AG09309 (cell line): ENCODE measurements at regions not wholly inside any gene's neighbourhood (a gene's known extent, or its start where the extent isn't known, plus 50 kb on each side); places are given as distances from the start of the nearest gene placed in this dataset.

Source experiments
- DNase-seq: peaks from one replicate; pipeline ENCODE4 v3.0.0-alpha.2; 2010; ENCODE audit warnings: low read depth
- H3K4me3 ChIP-seq: 2 replicates; pipeline ENCODE4 v1.5.1; 2011; ENCODE audit warnings: mild to moderate bottlenecking, low read depth, low read length, moderate library complexity; ENCODE audit not compliant: control insufficient read depth
- CTCF ChIP-seq: IDR thresholded peaks from 2 replicates; pipeline ENCODE4 v1.5.1; 2011; ENCODE audit warnings: mild to moderate bottlenecking, low read depth, low read length, inconsistent platforms; ENCODE audit not compliant: insufficient read depth, control insufficient read depth; ENCODE audit errors: missing control alignments

DNA sequence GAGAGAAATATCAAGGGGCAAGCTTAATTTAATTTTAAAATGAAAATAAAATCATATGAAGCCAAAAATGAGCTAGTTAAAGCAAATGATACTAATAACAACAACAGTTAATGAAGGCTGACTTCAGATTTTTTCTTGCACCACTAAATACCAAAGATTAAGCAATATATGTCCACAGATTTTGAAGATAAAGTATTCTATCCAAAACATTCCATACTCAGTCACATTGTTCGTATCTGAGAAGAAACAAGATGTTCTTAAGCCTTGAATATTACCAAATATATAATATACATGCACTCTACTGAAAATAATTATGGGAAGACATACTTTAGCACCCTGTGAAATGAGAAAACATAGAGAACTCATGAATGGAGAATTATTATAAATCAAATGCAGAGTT lies 593.3 kb upstream of the SYT4 start:
- no peak for TF ChIP-seq CTCF
- H3K4me3 ChIP-seq: no peak overlapping the region
- no peak for DNase-seq

DNA sequence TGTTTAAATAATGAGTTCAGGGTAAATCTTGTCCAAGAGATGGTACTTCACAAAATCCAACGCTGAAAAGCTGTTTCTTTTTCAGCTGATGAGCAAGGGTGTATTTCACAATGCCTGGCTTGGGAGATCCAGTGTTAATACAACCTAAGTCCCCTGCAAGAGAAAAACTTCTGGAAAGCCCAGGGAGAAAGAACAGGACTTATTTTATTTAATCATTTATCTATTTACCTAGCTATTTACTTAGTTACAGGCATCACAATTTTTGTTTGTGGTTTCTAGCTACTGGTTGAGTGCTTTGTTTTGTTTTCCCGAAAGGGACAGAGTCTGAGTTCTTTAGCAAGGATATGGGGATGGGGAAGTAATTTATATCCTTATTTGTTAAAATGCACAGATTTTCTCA lies 598.2 kb upstream of the SYT4 start:
- DNase-seq: no peak
- no peak for TF ChIP-seq CTCF
- no peak overlapping the region for H3K4me3 ChIP-seq

DNA sequence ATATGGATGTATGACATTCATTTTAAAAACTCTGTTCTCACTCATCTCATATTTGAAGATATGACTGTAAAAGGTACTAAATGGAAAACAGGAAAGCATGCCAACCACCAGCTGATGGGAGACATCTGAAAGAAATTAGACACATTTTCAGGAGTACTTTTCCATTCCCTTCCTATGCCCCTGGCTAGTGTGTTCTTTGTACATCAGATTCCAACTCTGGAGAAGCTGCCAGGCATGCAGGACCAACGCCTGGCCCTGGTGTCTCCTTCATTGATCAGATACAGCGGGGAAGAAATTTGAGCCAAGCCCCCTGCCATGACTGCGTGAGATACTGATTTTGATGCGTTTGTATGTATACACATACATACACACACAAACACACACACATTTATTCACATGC lies 599.0 kb upstream of the SYT4 start:
- no peak overlapping the region for H3K4me3 ChIP-seq
- DNase-seq: no peak
- no peak for TF ChIP-seq CTCF

GRCh38 chr18:43876748-43877147 lies 599.5 kb upstream of the SYT4 start:
- H3K4me3 ChIP-seq: no peak overlapping the region
- TF ChIP-seq CTCF: no peak
- DNase-seq: no peak

GRCh38 chr18:43877616-43878321 lies 600.5 kb upstream of the SYT4 start:
- no peak for DNase-seq
- TF ChIP-seq CTCF: no peak
- H3K4me3 ChIP-seq: no peak overlapping the region

- TF ChIP-seq CTCF: no peak
- no peak for DNase-seq
- H3K4me3 ChIP-seq: no peak overlapping the region
These were observed 602.1 kb upstream of the SYT4 start for GRCh38 chr18:43879415-43879814.
